NCI-H146 treated with DMSO at 0.1 percent for 48 hours (cell line): ENCODE measurements at regions not wholly inside any gene's neighbourhood (a gene's known extent, or its start where the extent isn't known, plus 50 kb on each side); places are given as distances from the start of the nearest gene placed in this dataset.
"Not testable (repeated sequence)": the region's sequence is repeated elsewhere in the genome, so short reads cannot be mapped to it uniquely, and the experiment has no call there.

Experiments used
- DNase-seq: peaks from one replicate; lab custom pipeline; 2025; ENCODE audit not compliant: unreplicated experiment; lab: John Stamatoyannopoulos, UW

DNA sequence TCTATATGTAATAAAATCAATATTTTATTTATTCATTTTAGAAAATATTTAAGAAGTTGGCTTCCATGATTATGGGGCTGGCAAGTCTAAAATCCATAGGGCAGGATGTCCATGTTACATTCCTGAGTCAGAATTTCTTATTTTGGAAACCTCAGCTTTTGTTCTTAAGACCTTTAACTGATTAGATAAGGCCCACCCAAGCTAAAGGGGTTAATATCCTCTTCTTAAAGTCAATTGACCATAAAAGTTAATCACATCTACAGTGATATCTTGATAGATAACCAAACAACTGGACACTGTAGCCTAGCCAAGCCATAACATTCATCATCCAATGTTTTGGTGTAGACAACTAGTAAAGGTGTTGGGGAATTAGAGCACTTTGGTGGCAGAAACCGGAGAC lies 1035.4 kb upstream of the ZEB2 start:
- DNase-seq = no peak

DNA sequence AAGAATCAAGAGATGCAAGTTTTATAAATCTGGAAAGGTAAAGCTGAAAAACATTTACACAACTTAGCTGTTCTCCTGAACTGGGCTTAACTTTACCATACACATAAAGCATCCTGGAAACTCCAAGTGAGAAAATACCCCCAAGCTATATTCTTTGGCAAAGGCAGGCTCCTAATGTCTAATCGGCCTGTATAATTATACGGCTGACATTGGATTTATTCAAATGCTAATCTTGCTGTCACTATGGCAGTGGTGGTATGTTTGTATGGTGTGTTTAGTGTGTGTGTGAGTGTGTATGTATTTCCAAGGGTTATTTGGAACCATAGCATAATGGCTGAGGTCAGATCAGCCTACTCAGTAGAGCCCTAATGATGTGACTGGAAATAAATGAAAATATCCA lies 1031.8 kb upstream of the ZEB2 start:
- DNase-seq = peak; percentile 71

DNA sequence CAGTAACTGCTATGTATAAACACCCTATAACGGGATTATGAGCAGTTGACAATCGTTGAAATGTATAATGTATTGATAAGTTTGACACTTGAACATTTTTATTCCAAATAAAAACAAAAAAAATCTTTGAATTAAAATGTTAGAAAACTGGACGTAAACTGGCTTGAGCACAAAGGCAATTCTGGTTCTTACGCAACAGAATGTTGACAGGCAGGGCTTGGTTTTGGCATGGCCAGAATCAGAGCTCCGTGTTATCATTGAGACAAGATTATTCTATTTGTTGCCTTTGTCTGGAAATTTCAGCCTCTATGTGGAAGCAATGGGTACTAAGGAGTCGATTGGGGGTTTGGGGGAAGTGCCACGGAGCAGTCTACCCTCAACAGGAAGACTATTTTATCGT lies 1028.6 kb upstream of the ZEB2 start:
- no peak for DNase-seq

- DNase-seq = no peak
Measured at GRCh38 chr2:145547620-145548019, 1027.7 kb upstream of the ZEB2 start.

- DNase-seq = no peak
Measured at GRCh38 chr2:145546091-145546490, 1026.2 kb upstream of the ZEB2 start.

DNA sequence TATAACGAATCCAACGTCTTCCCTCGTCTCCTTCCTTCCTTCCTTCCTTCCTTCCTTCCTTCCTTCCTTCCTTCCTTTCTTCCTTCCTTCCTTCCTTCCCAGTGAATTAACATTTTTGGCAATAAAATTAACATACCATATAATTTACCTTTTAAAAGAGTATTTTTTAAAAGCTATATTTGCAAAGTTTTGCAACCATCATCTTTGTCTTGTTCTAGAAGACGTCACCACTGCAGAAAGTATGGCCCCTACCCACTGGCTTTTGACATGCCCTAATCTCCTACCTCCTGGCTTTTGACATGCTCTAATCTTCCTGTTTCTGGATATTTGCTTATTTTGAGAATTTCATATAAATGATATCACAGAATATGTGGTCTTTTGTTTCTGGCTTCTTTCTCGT lies 1023.9 kb upstream of the ZEB2 start:
- no peak for DNase-seq

- no peak for DNase-seq
Measured at GRCh38 chr2:145543155-145543554, 1023.2 kb upstream of the ZEB2 start.

- no peak for DNase-seq
Measured at GRCh38 chr2:145541028-145541427, 1021.1 kb upstream of the ZEB2 start.

DNA sequence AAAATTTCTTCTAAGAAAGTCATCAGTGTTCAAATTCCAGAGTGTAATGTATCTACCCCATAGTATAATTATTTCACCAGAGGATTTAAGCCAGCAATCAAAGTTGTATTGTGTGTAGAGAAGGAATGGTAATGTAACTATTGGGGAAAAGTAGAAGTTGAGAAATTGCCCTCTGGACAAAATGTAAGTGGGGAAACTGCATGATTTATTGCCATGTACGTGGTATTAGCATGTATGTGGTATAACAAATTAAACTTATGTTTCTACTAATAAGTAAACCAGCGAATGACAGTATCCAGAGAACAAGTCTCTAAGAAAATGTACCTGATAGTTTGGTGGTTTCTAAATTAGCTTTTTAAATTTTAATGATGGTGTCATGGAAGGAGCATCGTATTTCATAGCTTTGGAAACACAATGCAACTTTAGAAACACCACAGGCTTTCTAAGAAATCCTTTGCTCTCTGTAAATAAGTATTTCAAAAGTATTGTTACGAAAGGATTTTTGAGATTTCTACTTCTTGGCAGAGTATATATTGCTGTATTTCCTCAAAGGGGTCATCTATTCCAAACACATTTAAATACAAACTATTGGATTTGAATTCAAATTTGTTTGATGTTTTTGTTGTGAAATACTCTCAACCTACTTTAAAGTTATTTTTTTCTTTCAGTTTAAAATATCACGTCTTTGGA lies 1018.9 kb upstream of the ZEB2 start:
- no peak for DNase-seq

- DNase-seq = no peak
Measured at GRCh38 chr2:145530653-145531052, 1010.7 kb upstream of the ZEB2 start.

GRCh38 chr2:145524836-145525235 lies 1004.9 kb upstream of the ZEB2 start:
- no peak for DNase-seq

- DNase-seq = no peak
Measured at GRCh38 chr2:145524303-145524702, 1004.4 kb upstream of the ZEB2 start.

DNA sequence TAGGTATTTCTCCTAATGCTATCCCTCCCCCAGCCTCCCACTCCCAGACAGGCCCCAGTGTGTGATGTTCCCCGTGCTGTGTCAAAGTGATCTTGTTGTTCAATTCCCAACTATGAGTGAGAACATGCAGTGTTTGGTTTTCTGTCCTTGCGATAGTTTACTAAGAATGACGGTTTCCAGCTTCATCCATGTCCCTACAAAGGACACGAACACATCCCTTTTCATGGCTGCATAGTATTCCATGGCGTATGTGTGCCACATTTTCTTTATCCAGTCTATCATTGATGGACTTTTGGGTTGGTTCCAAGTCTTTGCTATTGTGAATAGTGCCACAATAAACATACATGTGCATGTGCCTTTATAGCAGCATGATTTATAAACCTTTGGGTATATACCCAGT lies 999.3 kb upstream of the ZEB2 start:
- DNase-seq = not testable (repeated sequence)

DNA sequence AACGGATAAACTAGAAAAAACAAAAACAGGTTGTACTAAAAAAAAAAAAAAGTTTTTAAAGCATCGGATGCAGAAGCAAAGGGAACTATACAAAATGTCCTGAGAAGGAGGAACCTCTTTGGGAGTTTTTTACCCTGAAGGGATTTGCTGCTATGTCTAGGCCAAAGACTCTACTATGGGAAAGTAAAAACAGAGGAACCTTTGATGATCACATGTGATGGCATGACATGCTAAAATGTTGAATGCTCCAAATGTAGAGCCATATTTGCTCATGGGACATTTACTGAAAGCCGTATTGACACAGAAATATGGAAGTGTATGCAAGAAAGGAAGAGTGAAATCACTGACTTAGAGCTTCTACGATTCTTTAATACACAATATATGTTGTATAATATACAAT lies 992.0 kb upstream of the ZEB2 start:
- DNase-seq = no peak

DNA sequence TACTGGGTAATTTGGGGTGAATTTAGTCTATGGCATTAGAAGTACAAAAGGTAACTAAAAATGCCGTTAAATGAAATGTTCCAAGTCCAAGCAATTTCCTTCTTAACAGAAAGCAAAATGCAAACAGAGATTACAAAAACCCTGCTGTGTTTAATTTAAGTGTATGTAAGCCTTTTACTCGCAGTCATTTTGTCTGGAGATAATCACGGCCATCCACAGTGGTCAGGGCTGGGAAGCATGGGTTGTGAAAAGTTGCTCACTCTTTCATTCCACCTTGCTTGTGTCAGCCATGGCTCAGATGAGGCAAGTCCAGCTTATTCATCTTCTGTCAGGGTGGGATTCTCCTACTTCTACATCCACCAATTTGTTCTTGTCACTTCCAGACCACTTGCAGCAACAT lies 983.6 kb upstream of the ZEB2 start:
- DNase-seq = peak; percentile 52

DNA sequence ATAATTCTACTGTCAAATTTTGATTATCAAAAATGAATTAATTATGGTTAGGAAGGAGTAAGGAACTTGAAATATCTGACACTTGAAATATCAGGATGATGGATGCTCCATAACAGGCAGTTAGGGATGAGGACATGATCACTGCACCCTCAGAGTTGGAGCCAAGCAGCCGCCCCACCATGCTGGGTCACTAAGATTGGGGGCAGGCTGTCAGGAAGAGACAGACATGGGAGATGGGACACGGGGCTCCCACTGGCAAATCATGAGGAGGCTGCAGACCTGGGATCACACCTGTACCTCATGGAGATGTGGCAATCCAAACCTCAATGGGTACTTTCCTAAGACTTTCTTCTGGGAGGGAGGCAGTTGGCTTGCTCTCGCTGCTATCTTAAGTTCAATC lies 982.0 kb upstream of the ZEB2 start:
- DNase-seq = no peak

DNA sequence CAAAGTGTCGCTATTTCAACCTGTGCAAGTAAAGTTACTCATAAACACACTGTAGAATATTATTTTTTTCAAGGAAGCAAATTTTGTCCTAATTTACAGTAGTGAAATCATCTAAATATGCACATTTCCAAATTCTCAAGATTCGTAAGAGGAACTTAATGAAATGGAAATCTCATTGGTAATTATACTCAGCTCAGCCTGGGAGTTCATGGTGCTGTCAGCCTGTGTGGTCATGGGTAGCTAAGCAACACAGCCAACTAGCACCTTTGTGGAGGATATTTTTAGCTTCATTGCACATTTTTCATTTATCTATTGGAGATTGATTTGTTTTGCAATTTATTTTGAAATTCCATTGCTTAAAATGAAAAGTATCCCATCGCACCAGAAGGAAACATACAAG lies 975.7 kb upstream of the ZEB2 start:
- DNase-seq = no peak

DNA sequence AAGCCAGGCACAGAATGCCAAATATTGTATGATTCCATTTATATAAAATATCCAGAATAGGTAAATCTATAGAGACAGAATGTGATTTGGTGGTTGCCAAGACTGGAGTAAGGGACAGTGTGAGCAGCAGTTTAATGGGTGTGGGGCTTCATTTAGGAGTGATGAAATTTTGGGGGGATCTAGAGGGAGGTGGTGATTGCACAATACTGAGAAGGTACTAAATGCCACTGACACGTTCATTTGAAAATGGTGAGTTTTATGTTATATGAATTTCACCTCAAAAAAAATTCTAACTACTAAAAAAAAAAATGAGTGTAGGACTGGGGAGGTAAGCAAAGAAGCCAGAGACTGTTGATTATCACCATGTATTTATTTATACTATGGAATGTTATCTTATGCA lies 974.5 kb upstream of the ZEB2 start:
- no peak for DNase-seq

DNA sequence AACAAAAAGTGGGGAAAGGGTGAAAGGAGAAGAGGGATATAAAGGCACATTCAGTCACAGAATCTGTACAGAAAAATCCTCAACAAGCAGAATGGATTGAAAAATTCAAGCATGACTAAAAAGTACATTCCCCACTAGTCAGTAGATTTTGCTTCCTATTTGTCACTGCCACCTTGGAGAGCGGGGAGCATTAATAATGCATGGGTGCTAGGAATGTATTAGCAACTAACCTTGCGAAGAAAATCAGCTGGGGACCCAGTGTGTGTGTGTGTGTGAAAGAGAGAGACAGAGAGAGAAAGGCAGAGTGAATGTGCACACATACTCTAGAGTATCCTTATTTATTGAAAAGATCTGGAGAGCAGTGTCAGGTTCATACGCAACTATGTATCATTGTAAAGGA lies 968.7 kb upstream of the ZEB2 start:
- DNase-seq = no peak

GRCh38 chr2:145484448-145485097 lies 964.7 kb upstream of the ZEB2 start:
- DNase-seq = no peak

DNA sequence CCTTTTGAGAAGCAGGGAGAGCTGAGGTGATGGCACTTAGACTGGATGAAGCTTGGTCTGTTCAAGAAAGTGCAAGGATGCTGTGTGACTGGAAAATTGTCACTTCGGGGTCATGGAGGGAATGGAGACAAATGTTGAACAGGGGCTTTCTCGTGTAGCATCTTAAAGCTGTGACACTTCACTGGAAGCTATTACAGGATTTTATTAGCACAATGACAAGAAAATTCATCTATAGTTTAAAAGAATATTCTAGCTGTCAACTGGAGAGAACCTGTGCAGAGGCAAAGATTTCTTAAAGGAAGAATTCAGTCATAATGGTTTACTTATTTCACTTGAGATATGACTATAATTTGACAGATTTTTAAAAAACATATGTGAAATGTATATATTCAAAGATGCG lies 963.9 kb upstream of the ZEB2 start:
- DNase-seq = no peak

DNA sequence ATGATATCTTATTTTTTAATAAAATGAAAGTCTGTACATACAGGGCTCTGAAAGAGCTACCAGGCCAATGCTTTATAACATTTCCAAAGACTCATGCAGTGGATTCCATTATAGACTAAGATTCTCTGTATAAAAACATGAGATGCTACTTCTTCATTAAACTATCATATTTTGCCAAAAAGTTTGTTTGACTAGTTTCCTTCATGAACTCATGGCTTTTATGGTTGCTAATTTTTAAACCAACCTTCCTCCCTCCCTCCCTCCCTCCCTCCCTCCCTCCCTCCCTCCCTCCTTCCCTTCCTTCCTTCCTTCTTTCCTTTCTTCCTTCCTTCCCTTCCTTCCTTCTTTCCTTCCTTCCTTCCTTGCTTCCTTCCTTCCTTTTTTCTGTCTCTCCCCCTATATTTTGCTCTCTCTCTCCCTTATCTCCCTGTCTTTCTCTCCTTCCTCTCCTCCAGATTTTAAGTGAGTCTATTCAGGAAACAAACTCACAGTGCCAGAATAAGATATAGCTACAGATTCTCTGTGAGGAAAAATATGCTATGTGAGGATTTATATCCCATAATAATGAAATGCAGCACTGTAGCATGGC lies 961.5 kb upstream of the ZEB2 start:
- DNase-seq = no peak

DNA sequence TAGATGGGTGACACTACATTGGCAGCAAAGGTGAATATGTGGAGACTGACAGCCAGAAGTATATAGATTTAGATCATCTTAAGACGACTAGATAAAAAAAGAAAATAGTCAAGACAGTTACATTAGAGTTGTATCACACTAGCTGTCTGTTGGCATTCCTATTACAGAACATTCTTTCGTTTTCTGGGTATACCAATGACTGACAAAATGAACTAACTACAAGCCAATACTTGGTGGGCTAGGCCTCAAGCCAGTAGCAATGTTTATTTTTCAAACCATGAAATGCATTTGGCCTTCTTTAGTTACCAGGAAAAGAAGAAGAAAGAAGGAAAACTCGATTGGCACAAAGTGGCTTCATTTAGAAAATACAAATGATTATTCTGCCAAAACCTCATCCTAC lies 944.9 kb upstream of the ZEB2 start:
- no peak for DNase-seq
